ENCODE measurements at regions not wholly inside any gene's neighbourhood (a gene's known extent, or its start where the extent isn't known, plus 50 kb on each side); places are given as distances from the start of the nearest gene placed in this dataset.

DNA sequence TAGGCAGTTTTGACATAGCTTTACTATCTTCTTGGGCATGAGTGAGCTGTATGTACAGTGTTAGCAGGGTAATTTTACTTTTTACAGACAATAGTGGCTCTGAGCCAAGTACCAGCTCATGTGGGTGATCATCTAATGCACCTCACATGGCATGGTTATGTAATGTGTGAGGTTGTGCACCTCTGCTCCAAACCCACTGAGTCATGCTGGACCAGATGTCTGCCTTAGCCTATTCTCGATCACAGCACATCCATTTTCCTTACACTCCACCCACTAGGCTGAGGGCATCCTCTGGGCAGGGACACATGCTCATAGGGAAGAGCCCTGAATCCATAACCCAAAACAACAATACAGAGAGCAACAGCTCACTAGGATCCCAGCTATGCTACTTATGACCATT lies 71.6 kb upstream of the FBXL4 start:
- peak in 1 of 2 donors; percentile 11 for ATAC-seq (ENCODE audit: low read depth in 2 of 2)
- Mint-ChIP-seq H3K4me1 (no peaks in the 10 kb centered on the region), H3K9me3 (peaks cover 0 to 2% (median 0%) of the 10 kb centered on the region in 7 donors), H3K27ac (no peak overlapping the region), H3K4me3 (no peak overlapping the region), H3K36me3 (no peaks in the 10 kb centered on the region), H3K27me3 (peaks cover 8% of the 10 kb centered on the region)
- no peak overlapping the region for H3K27ac ChIP-seq (ENCODE audit: insufficient read depth, low read length, poor library complexity, severe bottlenecking)
- H3K36me3 ChIP-seq (ENCODE audit: control insufficient read depth, insufficient read depth, low read length), result no peaks in the 10 kb centered on the region
- no peaks in the 10 kb centered on the region for H3K27me3 ChIP-seq (ENCODE audit: control insufficient read depth, insufficient read depth, low read length)
- no peaks in the 10 kb centered on the region for H3K9me3 ChIP-seq (ENCODE audit: control insufficient read depth in 2 of 2, low read length in 2 of 2)
- DNase-seq, result no peak
- H3K4me3 ChIP-seq (ENCODE audit: low read depth, low read length), result no peak overlapping the region
- no peaks in the 10 kb centered on the region for H3K4me1 ChIP-seq (ENCODE audit: control insufficient read depth, insufficient read depth, low read length, poor library complexity, severe bottlenecking)

DNA sequence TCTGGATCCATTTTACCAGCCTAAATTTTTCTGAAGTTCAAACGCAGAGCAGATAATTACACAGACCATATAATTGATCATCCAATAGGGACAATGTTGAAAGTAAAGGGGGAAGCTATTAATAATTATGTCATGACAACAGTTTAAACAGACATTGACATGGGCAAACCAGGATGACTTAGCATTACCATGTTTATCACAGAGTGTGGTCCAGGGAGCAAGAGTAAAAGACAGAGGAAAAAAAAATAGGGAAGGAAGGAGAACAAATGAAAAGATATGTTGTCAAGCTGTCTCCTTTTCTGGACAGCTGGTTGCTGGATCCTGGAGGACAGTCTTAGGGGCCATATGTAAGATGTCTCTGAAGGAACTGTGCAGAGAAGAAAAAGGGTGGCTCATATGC lies 69.4 kb upstream of the FBXL4 start:
- no peak for ATAC-seq (ENCODE audit: low read depth in 2 of 2)
- Mint-ChIP-seq H3K4me1 (no peaks in the 10 kb centered on the region), H3K4me3 (no peak overlapping the region), H3K9me3 (peaks cover 0 to 3% (median 0%) of the 10 kb centered on the region in 7 donors), H3K27me3 (peaks cover 8% of the 10 kb centered on the region), H3K36me3 (no peaks in the 10 kb centered on the region), H3K27ac (no peak overlapping the region)
- Histone ChIP-seq H3K27ac (ENCODE audit: insufficient read depth, low read length, poor library complexity, severe bottlenecking) (no peak overlapping the region), H3K27me3 (ENCODE audit: control insufficient read depth, insufficient read depth, low read length) (no peaks in the 10 kb centered on the region), H3K4me1 (ENCODE audit: control insufficient read depth, insufficient read depth, low read length, poor library complexity, severe bottlenecking) (no peaks in the 10 kb centered on the region), H3K9me3 (ENCODE audit: control insufficient read depth in 2 of 2, low read length in 2 of 2) (no peaks in the 10 kb centered on the region), H3K36me3 (ENCODE audit: control insufficient read depth, insufficient read depth, low read length) (no peaks in the 10 kb centered on the region), H3K4me3 (ENCODE audit: low read depth, low read length) (no peak overlapping the region)
- DNase-seq, result no peak

DNA sequence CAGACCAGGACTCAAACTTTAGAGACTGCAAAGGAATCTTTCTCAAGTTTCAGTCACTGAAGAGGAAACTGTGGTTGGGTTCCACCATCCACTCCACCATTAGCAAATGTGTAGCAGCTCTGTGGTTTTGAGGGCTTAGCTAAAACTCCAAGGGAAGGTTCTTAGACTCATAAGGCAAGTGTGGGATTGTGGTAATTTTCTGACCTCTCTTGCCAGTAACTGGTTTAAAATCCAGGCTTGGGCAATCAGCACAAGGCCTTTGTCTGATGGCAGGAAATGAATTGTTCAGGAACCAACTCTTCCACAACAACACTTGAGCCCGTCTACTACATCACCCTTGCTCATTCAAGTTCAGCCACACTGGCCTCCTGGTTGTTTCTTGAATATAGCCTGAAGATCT lies 68.6 kb upstream of the FBXL4 start:
- no peak for ATAC-seq (ENCODE audit: low read depth in 2 of 2)
- no peaks in the 10 kb centered on the region for H3K36me3 Mint-ChIP-seq
- no peaks in the 10 kb centered on the region for H3K9me3 ChIP-seq (ENCODE audit: control insufficient read depth in 2 of 2, low read length in 2 of 2)

DNA sequence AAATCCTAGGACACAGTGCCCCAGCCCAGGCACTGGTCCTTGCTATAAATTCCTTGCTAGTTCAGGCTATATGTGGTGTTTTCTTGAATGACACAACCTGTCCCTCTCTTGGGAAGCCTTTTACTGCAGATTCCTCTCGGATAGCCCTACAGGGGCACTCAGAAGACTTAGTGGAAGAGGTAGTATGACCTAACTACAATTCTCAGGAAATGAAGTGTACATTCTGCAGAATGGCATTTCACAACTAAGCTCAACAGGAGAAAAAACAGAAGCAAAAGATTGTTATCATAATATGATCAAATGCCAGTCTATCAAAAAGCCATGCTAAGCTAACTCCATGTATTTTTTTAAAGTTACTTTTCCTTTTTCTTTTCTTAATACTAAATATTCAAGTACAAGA lies 66.3 kb upstream of the FBXL4 start:
- no peaks in the 10 kb centered on the region for H3K4me1 Mint-ChIP-seq
- DNase-seq (no peak), ATAC-seq (ENCODE audit: low read depth in 2 of 2) (no peak)
- peaks cover 0 to 5% (median 0%) of the 10 kb centered on the region in 7 donors for H3K9me3 Mint-ChIP-seq
- Histone ChIP-seq H3K4me1 (ENCODE audit: control insufficient read depth, insufficient read depth, low read length, poor library complexity, severe bottlenecking) (no peaks in the 10 kb centered on the region), H3K9me3 (ENCODE audit: control insufficient read depth in 2 of 2, low read length in 2 of 2) (no peaks in the 10 kb centered on the region), H3K36me3 (ENCODE audit: control insufficient read depth, insufficient read depth, low read length) (no peaks in the 10 kb centered on the region), H3K27ac (ENCODE audit: insufficient read depth, low read length, poor library complexity, severe bottlenecking) (no peak overlapping the region), H3K4me3 (ENCODE audit: low read depth, low read length) (no peak overlapping the region), H3K27me3 (ENCODE audit: control insufficient read depth, insufficient read depth, low read length) (no peaks in the 10 kb centered on the region)
- H3K27ac Mint-ChIP-seq, result no peak overlapping the region
- no peaks in the 10 kb centered on the region for H3K36me3 Mint-ChIP-seq
- H3K27me3 Mint-ChIP-seq, result peaks cover 8% of the 10 kb centered on the region
- no peak overlapping the region for H3K4me3 Mint-ChIP-seq

More for the DNA sequence above, 68.6 kb upstream of the FBXL4 start:
- H3K4me1 ChIP-seq (ENCODE audit: control insufficient read depth, insufficient read depth, low read length, poor library complexity, severe bottlenecking), result no peaks in the 10 kb centered on the region
- DNase-seq, result no peak
- Mint-ChIP-seq H3K4me3 (no peak overlapping the region), H3K27me3 (peaks cover 8% of the 10 kb centered on the region), H3K27ac (no peak overlapping the region), H3K9me3 (peaks cover 0 to 3% (median 0%) of the 10 kb centered on the region in 7 donors), H3K4me1 (no peaks in the 10 kb centered on the region)
- no peak overlapping the region for H3K27ac ChIP-seq (ENCODE audit: insufficient read depth, low read length, poor library complexity, severe bottlenecking)
- no peaks in the 10 kb centered on the region for H3K27me3 ChIP-seq (ENCODE audit: control insufficient read depth, insufficient read depth, low read length)
- H3K4me3 ChIP-seq (ENCODE audit: low read depth, low read length), result no peak overlapping the region
- no peaks in the 10 kb centered on the region for H3K36me3 ChIP-seq (ENCODE audit: control insufficient read depth, insufficient read depth, low read length)

DNA sequence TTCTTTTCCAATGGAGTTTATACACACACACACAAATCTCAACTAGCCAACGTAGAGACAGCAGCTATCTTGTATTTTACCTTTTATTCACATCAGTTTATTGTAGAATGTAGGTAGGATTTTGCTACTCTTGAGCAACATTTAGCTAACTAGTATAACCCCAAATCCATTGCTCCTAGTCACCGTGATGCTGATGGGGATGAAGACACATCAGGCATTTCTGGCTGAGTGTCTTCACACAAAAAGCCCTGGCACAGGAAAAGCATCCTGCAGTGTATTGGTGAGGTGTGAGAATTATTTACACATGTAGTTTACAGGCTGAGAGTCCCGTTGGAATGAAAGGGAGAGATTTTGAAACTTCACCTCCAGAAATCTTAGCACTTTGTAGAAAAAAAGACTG lies 65.9 kb upstream of the FBXL4 start:
- Histone ChIP-seq H3K4me3 (ENCODE audit: low read depth, low read length) (no peak overlapping the region), H3K9me3 (ENCODE audit: control insufficient read depth in 2 of 2, low read length in 2 of 2) (no peaks in the 10 kb centered on the region), H3K4me1 (ENCODE audit: control insufficient read depth, insufficient read depth, low read length, poor library complexity, severe bottlenecking) (no peaks in the 10 kb centered on the region), H3K27me3 (ENCODE audit: control insufficient read depth, insufficient read depth, low read length) (no peaks in the 10 kb centered on the region), H3K36me3 (ENCODE audit: control insufficient read depth, insufficient read depth, low read length) (no peaks in the 10 kb centered on the region), H3K27ac (ENCODE audit: insufficient read depth, low read length, poor library complexity, severe bottlenecking) (no peak overlapping the region)
- no peak for ATAC-seq (ENCODE audit: low read depth in 2 of 2)
- no peak for DNase-seq
- peaks cover 8% of the 10 kb centered on the region for H3K27me3 Mint-ChIP-seq
- H3K27ac Mint-ChIP-seq, result no peak overlapping the region
- no peak overlapping the region for H3K4me3 Mint-ChIP-seq
- H3K36me3 Mint-ChIP-seq, result no peaks in the 10 kb centered on the region
- H3K9me3 Mint-ChIP-seq, result peaks cover 0 to 5% (median 0%) of the 10 kb centered on the region in 7 donors
- H3K4me1 Mint-ChIP-seq, result no peaks in the 10 kb centered on the region

DNA sequence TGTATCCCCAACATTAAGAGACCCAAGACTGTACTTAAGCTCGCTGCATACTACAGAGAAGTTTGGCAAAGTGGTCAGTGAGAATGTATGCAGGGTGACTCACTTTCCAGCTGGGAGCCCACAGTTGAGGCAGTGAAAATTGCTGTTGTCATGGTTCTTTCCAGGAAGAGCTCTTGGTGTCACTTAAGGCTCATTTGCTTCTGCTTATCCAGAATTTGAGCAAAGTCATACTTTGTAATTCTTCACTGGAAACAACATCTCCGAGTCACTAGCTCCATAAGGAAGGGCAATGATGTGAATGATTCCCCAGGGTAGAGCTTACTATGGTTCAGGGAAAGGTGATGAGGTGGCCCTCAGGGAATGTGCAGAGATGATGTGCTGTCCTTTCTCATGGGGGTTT lies 65.4 kb upstream of the FBXL4 start:
- Histone ChIP-seq H3K27ac (ENCODE audit: insufficient read depth, low read length, poor library complexity, severe bottlenecking) (no peak overlapping the region), H3K4me3 (ENCODE audit: low read depth, low read length) (no peak overlapping the region), H3K9me3 (ENCODE audit: control insufficient read depth in 2 of 2, low read length in 2 of 2) (no peaks in the 10 kb centered on the region), H3K36me3 (ENCODE audit: control insufficient read depth, insufficient read depth, low read length) (no peaks in the 10 kb centered on the region), H3K27me3 (ENCODE audit: control insufficient read depth, insufficient read depth, low read length) (no peaks in the 10 kb centered on the region), H3K4me1 (ENCODE audit: control insufficient read depth, insufficient read depth, low read length, poor library complexity, severe bottlenecking) (no peaks in the 10 kb centered on the region)
- ATAC-seq (ENCODE audit: low read depth in 2 of 2), result no peak
- Mint-ChIP-seq H3K4me1 (no peaks in the 10 kb centered on the region), H3K4me3 (no peak overlapping the region), H3K27ac (no peak overlapping the region), H3K36me3 (no peaks in the 10 kb centered on the region), H3K9me3 (peaks cover 0 to 5% (median 0%) of the 10 kb centered on the region in 7 donors), H3K27me3 (peaks cover 8% of the 10 kb centered on the region)
- DNase-seq, result no peak

DNA sequence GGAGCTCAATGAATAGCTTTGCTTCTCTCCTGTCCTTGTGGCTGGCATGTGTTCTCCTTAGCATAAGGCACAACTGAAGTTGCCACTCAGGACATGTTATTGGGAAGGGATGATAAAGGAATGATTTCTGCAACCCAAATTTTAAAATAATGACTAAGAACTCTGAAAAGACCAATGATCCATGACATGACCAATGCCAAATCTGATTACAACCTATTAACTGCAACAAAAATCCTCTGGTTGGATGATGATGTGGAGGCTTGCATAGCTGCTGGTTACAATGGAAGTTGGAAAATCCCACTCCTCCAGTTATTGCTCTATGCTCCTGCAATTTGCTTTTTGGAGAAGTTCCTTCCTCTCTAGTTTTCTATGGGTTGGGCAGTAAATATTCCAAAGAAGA lies 63.4 kb upstream of the FBXL4 start:
- no peaks in the 10 kb centered on the region for H3K27me3 ChIP-seq (ENCODE audit: control insufficient read depth, insufficient read depth, low read length)
- no peaks in the 10 kb centered on the region for H3K27me3 Mint-ChIP-seq
- no peaks in the 10 kb centered on the region for H3K9me3 ChIP-seq (ENCODE audit: control insufficient read depth in 2 of 2, low read length in 2 of 2)
- no peaks in the 10 kb centered on the region for H3K4me1 ChIP-seq (ENCODE audit: control insufficient read depth, insufficient read depth, low read length, poor library complexity, severe bottlenecking)
- H3K4me1 Mint-ChIP-seq, result no peaks in the 10 kb centered on the region
- no peak overlapping the region for H3K27ac Mint-ChIP-seq
- ATAC-seq (ENCODE audit: low read depth in 2 of 2) (no peak), DNase-seq (no peak)
- no peak overlapping the region for H3K4me3 ChIP-seq (ENCODE audit: low read depth, low read length)
- H3K27ac ChIP-seq (ENCODE audit: insufficient read depth, low read length, poor library complexity, severe bottlenecking), result no peak overlapping the region
- no peak overlapping the region for H3K4me3 Mint-ChIP-seq
- no peaks in the 10 kb centered on the region for H3K36me3 Mint-ChIP-seq
- H3K36me3 ChIP-seq (ENCODE audit: control insufficient read depth, insufficient read depth, low read length), result no peaks in the 10 kb centered on the region
- H3K9me3 Mint-ChIP-seq, result peaks cover 0 to 3% (median 0%) of the 10 kb centered on the region in 7 donors

DNA sequence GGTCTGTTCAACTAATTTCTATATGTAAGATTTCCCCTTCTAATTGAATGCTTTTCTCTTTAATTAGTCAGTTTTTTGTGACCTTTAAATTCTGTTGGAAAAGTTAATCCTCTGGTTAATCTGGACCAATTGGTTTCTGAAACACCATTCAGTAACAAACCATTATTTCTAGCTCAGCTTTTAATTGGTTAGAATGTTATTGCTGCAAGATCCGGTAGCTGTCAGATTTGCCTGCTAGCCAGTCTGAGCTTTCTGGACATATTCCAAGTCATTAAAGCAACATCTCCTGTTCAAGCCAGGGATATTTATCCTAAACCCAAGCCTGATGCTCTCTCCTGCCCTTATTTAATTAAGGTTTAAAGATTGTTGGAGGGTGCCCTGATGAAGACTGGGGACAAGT lies 55.1 kb upstream of the FBXL4 start:
- H3K27me3 Mint-ChIP-seq, result no peaks in the 10 kb centered on the region
- no peak overlapping the region for H3K4me3 Mint-ChIP-seq
- Histone ChIP-seq H3K9me3 (ENCODE audit: control insufficient read depth in 2 of 2, low read length in 2 of 2) (no peaks in the 10 kb centered on the region), H3K27ac (ENCODE audit: insufficient read depth, low read length, poor library complexity, severe bottlenecking) (no peak overlapping the region), H3K36me3 (ENCODE audit: control insufficient read depth, insufficient read depth, low read length) (no peaks in the 10 kb centered on the region), H3K27me3 (ENCODE audit: control insufficient read depth, insufficient read depth, low read length) (peaks cover 1% of the 10 kb centered on the region), H3K4me3 (ENCODE audit: low read depth, low read length) (no peak overlapping the region), H3K4me1 (ENCODE audit: control insufficient read depth, insufficient read depth, low read length, poor library complexity, severe bottlenecking) (no peaks in the 10 kb centered on the region)
- peaks cover 0 to 2% (median 0%) of the 10 kb centered on the region in 7 donors for H3K9me3 Mint-ChIP-seq
- no peak for ATAC-seq (ENCODE audit: low read depth in 2 of 2)
- DNase-seq, result no peak
- peak overlapping the region in 1 of 3 donors; percentile 41 for H3K27ac Mint-ChIP-seq
- no peaks in the 10 kb centered on the region for H3K36me3 Mint-ChIP-seq
- H3K4me1 Mint-ChIP-seq, result no peaks in the 10 kb centered on the region
